GM18868 (cell line): ENCODE measurements at regions not wholly inside any gene's neighbourhood (a gene's known extent, or its start where the extent isn't known, plus 50 kb on each side); places are given as distances from the start of the nearest gene placed in this dataset.
"Not testable (repeated sequence)": the region's sequence is repeated elsewhere in the genome, so short reads cannot be mapped to it uniquely, and the experiment has no call there.

Experiments
- ATAC-seq: cut with Tn5 transposase; IDR thresholded peaks from one replicate; pipeline ENCODE4 v1.9.1; 2021; ENCODE audit warnings: mild to moderate bottlenecking, moderate library complexity; ENCODE audit not compliant: unreplicated experiment

DNA sequence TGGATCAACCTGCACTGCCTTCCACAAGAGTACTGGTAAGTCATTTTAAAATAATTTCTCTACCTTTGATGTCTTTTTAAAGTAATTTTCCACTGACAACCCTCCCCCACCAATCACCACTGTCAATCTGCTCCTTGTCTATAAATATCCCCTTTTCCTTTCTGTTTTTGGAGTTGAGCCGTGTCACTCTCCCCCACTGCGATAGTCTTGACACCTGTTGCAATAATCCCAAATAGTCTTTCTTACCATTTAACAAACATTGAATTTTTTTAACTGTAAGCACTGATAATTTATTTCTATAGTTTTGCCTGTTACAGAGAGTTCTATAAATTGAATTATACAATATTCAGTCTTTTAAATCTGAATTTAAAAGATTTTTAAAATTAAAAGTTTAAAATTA is 420.9 kb downstream of the COL11A1 start:
- ATAC-seq, result no peak

DNA sequence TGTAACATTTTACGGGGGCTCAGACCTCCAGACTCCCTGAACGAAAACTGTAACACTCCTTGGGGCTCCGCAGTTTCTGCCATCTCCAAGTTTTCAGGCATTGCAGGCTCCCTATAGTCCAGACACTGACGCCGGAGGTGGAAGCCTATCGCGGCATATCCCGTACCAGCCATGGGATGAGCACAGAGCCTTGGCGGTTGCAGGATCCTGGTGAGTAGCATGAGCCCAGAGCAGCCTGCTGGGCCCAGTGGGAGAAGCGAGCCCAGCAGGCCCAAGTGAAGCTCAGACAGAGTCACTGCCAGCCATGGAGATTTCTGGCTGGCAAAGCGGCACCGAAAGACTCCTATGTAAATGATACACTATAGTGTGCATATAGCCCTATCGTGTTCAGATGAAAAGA is 446.8 kb downstream of the COL11A1 start:
- no peak for ATAC-seq

GRCh38 chr1:102659876-102660483 is 448.3 kb downstream of the COL11A1 start:
- not testable (repeated sequence) for ATAC-seq

DNA sequence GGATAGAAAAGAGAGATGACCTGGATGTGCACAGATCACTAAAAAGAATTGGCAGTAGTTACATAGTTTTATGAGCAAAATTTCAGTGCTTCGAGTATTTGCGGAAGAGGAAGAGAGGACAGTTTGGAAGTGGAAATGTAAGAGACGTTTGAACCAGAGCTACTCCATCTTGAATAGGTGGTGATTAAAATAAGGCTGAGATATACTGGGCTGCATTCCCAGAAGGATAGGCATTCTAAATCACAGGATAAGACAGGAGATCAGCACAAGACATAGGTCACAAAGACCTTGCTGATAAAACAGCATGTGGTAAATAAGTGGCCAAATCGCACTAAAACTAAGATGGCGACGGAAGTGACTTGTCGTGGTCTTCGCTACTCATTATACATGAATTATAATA is 453.3 kb downstream of the COL11A1 start:
- ATAC-seq, result no peak

GRCh38 chr1:102640872-102641271 is 467.4 kb downstream of the COL11A1 start:
- no peak for ATAC-seq

DNA sequence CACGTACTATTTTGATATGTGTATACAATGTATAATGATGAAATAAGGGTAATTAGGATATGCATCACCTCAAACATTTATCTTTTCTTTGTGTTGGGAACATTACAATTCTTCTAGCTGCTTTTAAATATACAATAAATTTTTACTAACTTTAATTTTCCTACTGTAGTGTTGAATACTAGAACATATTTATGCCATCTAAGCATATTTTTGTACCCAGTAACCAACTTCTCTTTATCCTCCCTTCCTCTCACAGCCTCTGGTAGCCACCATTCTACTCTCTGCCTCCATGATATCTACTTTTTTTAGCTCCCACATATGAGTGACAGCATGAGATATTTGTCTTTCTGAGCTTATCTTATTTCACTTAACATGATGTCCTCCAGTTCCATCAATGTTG is 468.0 kb downstream of the COL11A1 start:
- no peak for ATAC-seq

- no peak for ATAC-seq
Observed at GRCh38 chr1:102631691-102632090, 476.6 kb downstream of the COL11A1 start.

GRCh38 chr1:102630041-102630440 is 478.3 kb downstream of the COL11A1 start:
- no peak for ATAC-seq

DNA sequence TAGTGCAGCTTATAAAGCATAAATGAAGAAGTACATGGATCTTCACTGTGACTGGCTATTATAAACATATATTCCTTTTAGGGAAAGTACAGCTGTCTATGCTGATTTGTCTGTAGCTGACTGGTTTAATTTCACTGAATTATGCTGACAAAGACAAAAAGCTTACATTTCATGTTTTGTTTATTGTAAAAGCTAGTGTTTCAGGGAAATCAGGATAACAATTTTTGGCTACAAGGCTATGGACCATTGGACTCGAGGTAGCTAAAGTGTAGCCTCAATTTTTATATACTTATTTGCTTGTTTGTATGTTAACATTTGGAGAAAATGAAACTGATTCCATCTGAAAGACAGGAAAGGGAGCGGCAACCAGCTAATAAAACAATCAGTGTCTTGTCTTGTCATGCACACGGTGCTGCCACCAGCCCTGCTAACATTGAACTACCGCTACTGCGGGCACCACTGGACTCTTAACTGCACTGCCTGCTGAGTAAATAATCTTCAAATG is 480.2 kb downstream of the COL11A1 start:
- ATAC-seq, result no peak

GRCh38 chr1:102627145-102627544 is 481.2 kb downstream of the COL11A1 start:
- no peak for ATAC-seq

DNA sequence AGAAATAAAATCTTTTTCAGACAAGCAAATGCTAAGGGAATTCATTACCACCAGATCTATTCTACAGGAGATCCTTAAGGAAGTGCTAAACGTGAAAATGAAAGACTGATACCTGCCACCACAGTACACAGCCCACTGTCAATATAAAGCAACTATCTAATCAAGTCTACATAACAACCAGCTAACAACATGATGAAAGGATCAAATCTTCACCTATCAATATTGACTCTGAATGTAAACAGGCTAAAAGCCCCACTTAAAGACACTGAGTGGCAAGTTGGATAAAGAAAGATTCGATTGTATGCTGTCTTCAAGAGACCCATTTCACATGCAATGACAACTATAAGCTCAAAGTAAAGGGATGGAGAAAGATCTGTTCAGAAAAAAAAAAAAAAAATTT is 492.4 kb downstream of the COL11A1 start:
- no peak for ATAC-seq

DNA sequence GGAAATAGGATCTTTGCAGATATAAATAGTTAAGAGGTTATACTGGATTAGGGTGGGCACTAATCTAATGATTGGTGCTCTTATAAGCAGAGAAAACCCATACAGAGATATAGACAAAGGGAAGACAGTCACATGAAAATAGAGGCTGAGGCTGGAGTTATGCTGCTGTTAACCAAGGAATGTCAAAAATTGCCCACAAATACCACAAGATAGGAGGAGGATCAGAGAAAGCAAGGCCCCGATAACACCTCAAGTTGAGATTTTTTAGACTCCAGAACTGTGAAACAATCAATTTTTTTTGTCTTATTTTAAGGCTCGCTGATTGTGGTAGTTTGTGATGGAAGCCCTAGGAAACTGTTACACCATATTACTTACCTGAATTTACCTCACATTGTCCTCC is 513.2 kb downstream of the COL11A1 start:
- no peak for ATAC-seq

- ATAC-seq, result no peak
Observed at GRCh38 chr1:102593276-102593675, 515.0 kb downstream of the COL11A1 start.

DNA sequence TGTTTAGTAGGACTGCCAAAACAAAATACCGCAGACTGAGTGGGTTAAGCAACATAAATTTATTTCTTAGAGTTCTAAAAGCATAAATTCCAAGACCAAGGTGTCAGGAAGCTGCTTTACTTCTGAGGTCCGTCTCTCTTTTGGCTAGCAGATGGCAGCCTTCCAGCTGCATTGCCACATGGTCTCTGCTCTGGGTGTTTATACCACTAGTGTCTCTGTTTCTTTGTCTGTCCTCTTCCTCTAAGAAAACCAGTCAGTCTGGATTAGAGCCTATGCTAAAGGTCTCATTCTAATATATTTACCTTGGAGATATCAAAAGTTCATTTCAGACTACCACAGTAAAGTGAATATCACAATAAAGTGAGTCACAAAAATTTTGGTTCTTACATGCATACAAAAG is 519.8 kb downstream of the COL11A1 start:
- ATAC-seq, result no peak

DNA sequence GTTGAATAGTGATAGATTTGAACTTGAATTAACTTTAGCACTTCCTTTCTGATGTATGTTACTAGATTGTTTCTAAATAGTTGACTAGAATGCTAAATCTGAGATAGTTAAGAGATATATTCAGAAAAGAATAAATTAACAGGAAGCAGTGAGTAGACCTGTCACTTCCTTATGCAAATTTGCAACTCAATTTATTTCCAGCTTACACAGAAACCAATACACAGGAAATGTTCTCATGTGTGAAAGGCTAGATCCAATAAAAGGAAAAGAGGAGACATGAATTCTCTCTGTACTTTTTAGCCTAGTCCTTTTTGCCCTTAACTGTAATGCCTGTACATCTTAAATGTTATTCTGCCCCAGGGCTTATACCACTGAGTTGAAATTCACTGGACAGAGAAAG is 522.3 kb downstream of the COL11A1 start:
- no peak for ATAC-seq

DNA sequence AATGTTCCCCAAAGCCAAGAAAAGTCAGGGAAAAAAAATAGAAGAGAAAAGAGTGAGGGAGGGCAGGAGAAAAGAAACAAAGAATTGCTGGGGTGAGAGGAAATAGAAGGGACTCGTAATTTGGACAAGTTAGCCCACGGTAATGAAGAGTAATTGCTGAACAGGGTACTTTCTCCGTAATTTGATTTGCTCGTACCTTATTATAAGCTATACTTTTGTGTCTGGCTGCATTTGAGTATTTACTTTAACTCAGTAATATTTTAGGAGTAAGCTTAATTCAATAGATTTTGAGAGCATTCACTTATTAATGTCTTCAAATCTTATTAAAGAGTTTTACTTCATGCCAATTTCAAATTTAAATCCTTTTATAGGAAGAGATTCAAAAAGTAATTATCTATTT is 527.5 kb downstream of the COL11A1 start:
- ATAC-seq, result no peak

- ATAC-seq, result no peak
Observed at GRCh38 chr1:102578804-102579203, 529.5 kb downstream of the COL11A1 start.

DNA sequence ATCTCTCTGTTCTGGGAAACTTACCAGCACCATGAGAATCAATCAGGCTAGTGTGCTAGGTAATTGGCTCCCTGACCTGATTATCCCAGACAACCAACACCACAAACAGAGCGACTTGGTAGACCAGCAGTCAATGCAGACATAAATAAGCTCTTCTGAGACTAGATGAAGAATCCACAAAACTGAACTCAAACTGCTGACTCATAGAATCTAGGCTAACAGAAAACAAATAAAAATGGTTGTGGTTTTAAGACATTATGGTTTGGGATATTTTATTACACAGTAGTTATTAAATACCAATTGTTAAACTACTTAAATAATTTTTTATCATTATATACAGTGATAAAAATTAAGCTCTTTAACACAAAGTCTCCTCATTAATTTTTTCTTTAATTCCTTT is 535.7 kb downstream of the COL11A1 start:
- ATAC-seq, result no peak

DNA sequence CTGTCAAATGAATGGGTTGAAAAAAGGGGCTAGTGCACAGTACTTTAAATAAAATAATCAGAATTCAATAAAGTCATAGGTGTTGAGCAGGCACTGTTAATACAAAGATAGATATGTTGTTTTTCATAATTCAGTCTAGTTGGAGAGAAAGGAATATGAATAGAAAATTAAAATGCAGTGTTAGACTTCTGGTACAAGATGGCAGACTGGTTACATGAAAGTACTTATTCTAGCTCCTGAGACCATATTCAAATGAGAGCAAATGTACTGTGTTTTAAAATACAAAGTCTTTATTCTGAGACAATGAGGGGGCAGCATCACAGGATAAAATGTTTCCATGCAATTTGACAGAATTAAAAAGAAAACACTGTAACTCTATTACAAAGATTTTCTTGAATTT is 542.1 kb downstream of the COL11A1 start:
- ATAC-seq, result no peak

- no peak for ATAC-seq
Observed at GRCh38 chr1:102562380-102562779, 545.9 kb downstream of the COL11A1 start.

- no peak for ATAC-seq
Observed at GRCh38 chr1:102550729-102551384, 554.1 kb upstream of the OLFM3 start.

DNA sequence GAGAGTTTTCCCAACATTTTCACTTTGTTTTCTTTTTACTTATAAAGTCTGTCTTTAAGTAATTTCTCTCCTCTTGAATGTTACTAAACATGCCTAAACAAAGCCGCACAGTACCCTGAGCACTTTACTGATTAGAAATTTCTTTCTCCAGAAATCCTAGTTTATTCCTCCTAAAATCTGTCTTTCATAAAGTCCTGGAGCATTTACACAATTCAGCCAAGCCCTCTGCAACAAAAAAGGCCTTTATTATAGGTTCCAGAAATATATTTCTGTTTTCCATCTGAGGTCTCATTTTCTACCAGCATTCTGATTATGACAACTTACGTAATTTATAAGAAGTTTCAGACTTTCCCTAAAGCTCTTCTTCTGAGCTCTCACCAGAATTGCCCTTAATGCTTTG is 549.5 kb upstream of the OLFM3 start:
- ATAC-seq, result no peak
